GM23338 (cell line): ENCODE measurements at regions not wholly inside any gene's neighbourhood (a gene's known extent, or its start where the extent isn't known, plus 50 kb on each side); places are given as distances from the start of the nearest gene placed in this dataset.

ENCODE experiments used
- CREB1 ChIP-seq: fragments of 250-450 bp; sonication (Bioruptor Pico); IDR thresholded peaks from 2 replicates; pipeline ENCODE4 v1.5.0; 2020; ENCODE audit warnings: low read depth, mild to moderate bottlenecking, moderate library complexity
- CTCF ChIP-seq, 2 experiments: fragments of 200-600 bp in 1 of 2; sonication (generic) in 1 of 2; conservative IDR thresholded peaks; 2 replicates each; pipeline versions ENCODE4 v1.5.1 to v1.6.1; 2016 to 2017; ENCODE audit warnings: antibody characterized with exemption in 2 of 2, low read depth in 2 of 2, mild to moderate bottlenecking in 2 of 2, moderate library complexity in 1 of 2
- ETS1 ChIP-seq: IDR thresholded peaks from 2 replicates; pipeline ENCODE4 v1.6.1; 2016; ENCODE audit warnings: antibody characterized with exemption
- EZH2 ChIP-seq: fragments of 200-600 bp; sonication (generic); IDR thresholded peaks from one replicate; pipeline ENCODE4 v1.8.0; 2017; ENCODE audit warnings: antibody characterized with exemption, mild to moderate bottlenecking, low read depth; ENCODE audit not compliant: unreplicated experiment
- EZH2phosphoT487 ChIP-seq: fragments of 200-600 bp; sonication (generic); IDR thresholded peaks from one replicate; pipeline ENCODE4 v1.8.1; 2018; ENCODE audit warnings: antibody characterized with exemption; ENCODE audit not compliant: unreplicated experiment
- JUNB ChIP-seq: IDR thresholded peaks from one replicate; pipeline ENCODE4 v1.6.1; 2016; ENCODE audit warnings: antibody characterized with exemption; ENCODE audit not compliant: unreplicated experiment
- NANOG ChIP-seq: IDR thresholded peaks from 2 replicates; pipeline ENCODE4 v1.6.1; 2016; ENCODE audit warnings: antibody characterized with exemption, borderline replicate concordance
- POLR2AphosphoS5 ChIP-seq: IDR thresholded peaks from 2 replicates; pipeline ENCODE4 v1.6.1; 2016; ENCODE audit warnings: antibody characterized with exemption, low read depth
- REST ChIP-seq: IDR thresholded peaks from one replicate; pipeline ENCODE4 v1.6.1; 2018; ENCODE audit warnings: antibody characterized with exemption; ENCODE audit not compliant: unreplicated experiment
- ZNF114 ChIP-seq: fragments of 250-450 bp; sonication (Bioruptor Pico); IDR thresholded peaks from 2 replicates; pipeline ENCODE4 v1.5.0; 2020; ENCODE audit warnings: mild to moderate bottlenecking, moderate library complexity
- ZNF331 ChIP-seq: fragments of 250-450 bp; sonication (Bioruptor Pico); IDR thresholded peaks from 2 replicates; pipeline ENCODE4 v1.5.0; 2020; ENCODE audit warnings: low read depth, mild to moderate bottlenecking, moderate library complexity
- ZNF462 ChIP-seq: fragments of 250-450 bp; sonication (Bioruptor Pico); IDR thresholded peaks from 2 replicates; pipeline ENCODE4 v1.5.0; 2020; ENCODE audit warnings: mild to moderate bottlenecking, moderate library complexity

- TF ChIP-seq ETS1 (no peak), CTCF (conservative IDR thresholded peaks at IDR 0.05; ENCODE audit: low read depth in 2 of 2) (no peak), CREB1 (no peak), EZH2 (no peak), POLR2AphosphoS5 (no peak), REST (no peak), JUNB (no peak), ZNF114 (no peak), ZNF331 (CRISPR knock-in tag) (no peak), EZH2phosphoT487 (no peak), NANOG (no peak), ZNF462 (no peak)
Measured at GRCh38 chr6:140083375-140083774, 708.9 kb upstream of the CITED2 start.
